ENCODE measurements at regions not wholly inside any gene's neighbourhood (a gene's known extent, or its start where the extent isn't known, plus 50 kb on each side); places are given as distances from the start of the nearest gene placed in this dataset.

GRCh38 chr9:129462360-129462759, 158.5 kb downstream of the C9orf50 start:
- 95% methylated on average over 15 of the region's 15 CpGs for WGBS
- Histone ChIP-seq H3K27ac (ENCODE audit: low read length) (no peak overlapping the region), H3K4me1 (ENCODE audit: control insufficient read depth, insufficient read depth, low read length) (peaks cover 17% of the 10 kb centered on the region), H3K27me3 (ENCODE audit: control insufficient read depth, insufficient read depth) (no peaks in the 10 kb centered on the region), H3K4me3 (ENCODE audit: low read length) (no peak overlapping the region), H3K9me3 (ENCODE audit: control insufficient read depth, low read length) (no peaks in the 10 kb centered on the region)
- DNase-seq (no peak), ATAC-seq (no peak)
- intact Hi-C loops (cut with DNase I) = no loop called here

DNA sequence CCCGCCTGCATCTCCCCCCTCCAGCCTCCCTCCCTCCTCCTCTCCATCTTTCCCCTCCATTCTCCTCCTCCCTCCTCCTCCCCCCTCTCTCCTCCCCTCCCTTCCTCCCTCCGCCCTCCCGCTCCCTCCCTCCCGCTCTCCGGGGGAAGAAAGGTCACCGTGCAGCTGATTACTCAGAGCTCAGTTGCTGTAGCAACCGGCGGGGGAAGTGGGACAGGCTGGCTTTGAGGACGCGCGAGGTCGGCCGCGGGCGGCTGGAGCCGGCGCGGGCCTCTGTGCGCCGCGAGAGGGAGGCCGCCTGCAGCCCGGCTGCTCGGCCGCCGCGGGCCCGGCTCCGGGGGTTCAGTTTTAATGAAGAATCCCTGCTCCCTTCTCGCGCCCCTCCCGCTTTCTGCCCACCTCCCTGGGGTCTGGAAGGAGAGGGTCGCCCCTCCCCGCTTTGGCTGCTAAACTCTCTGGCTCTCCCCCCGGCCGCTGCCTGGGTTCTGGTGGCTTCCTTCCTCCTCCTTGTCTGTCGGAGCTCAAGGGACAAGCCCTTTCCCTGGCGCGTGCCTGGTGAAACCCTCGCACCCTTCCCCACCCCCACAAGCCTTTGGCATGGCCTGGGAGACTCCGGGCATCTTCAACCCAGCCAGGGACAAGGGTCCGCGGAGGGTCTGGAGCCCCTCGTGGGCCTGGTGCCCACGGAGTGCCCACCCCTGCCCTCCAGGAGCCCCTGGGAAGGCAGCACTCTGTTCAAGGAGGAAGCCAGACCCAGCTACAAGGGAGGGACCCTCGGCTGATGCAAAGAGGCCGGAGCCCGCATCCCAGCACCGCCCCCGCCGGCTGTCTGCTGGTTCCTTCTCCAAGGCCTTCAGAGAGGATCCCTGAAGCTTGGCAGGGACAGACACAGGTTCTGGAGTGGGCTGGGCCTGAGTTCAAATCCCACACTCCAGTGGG, 160.3 kb downstream of the C9orf50 start:
- DNase-seq (peak; percentile 98), ATAC-seq (peak; percentile 93 to 95)
- peak overlapping the region; percentile 98 for H3K27ac ChIP-seq (ENCODE audit: low read length)
- 2% methylated on average over 48 of the region's 51 CpGs for WGBS
- no peaks in the 10 kb centered on the region for H3K27me3 ChIP-seq (ENCODE audit: control insufficient read depth, insufficient read depth)
- H3K4me3 ChIP-seq (ENCODE audit: low read length) = peak overlapping the region; percentile 30
- intact Hi-C loops (cut with DNase I) = no loop called here
- H3K9me3 ChIP-seq (ENCODE audit: control insufficient read depth, low read length) = no peaks in the 10 kb centered on the region
- peaks cover 17% of the 10 kb centered on the region for H3K4me1 ChIP-seq (ENCODE audit: control insufficient read depth, insufficient read depth, low read length)

DNA sequence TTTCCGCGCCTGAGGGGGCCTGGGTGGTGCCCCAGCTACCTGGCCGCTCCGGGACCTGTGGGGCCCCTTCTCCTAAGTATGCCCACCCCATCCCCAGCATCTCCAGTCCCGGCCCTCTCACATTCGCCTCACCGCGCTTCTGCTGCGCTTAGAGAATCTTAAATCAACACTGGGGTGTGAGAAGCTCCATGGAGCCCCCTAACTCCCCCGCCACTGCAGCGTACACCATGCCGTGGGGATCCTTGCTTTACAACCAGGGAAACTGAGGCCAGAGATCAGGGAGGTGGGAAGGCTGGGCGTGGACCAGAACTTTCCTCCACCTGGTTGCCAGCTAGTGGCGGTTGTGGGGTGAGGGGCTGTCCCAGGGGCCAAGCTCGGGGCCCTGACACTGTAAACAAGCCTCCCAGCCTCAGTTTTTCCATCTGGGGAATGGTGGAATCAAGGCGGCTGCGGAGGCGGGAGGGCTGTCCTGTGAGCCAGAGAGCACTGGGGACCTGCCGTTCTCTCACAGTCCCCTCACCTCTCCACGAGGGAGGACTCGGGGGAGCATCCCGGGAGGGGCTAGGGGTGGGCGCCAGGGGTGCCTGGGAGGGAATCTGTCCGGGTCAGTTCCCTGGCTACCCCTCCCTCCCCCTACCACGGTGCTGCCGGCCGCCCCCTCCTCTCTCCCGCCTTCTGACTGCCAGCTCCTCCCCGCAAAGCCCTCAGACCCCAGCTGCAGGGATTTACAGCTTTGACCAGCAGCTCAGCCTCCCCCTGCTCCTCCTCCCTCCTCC, 161.2 kb downstream of the C9orf50 start:
- ATAC-seq = peak; percentile 27 to 35
- WGBS = 24% methylated on average over 29 of the region's 29 CpGs
- no peak overlapping the region for H3K4me3 ChIP-seq (ENCODE audit: low read length)

GRCh38 chr9:129458663-129459546, 162.0 kb downstream of the C9orf50 start:
- Histone ChIP-seq H3K4me1 (ENCODE audit: control insufficient read depth, insufficient read depth, low read length) (peaks cover 17% of the 10 kb centered on the region), H3K4me3 (ENCODE audit: low read length) (no peak overlapping the region)
- intact Hi-C loops (cut with DNase I) = no loop called here

More for the DNA sequence above, 161.2 kb downstream of the C9orf50 start:
- H3K27ac ChIP-seq (ENCODE audit: low read length) = peak overlapping the region; percentile 76
- no peak for DNase-seq
- peaks cover 17% of the 10 kb centered on the region for H3K4me1 ChIP-seq (ENCODE audit: control insufficient read depth, insufficient read depth, low read length)
- no peaks in the 10 kb centered on the region for H3K27me3 ChIP-seq (ENCODE audit: control insufficient read depth, insufficient read depth)
- intact Hi-C loops (cut with DNase I) = no loop called here
- no peaks in the 10 kb centered on the region for H3K9me3 ChIP-seq (ENCODE audit: control insufficient read depth, low read length)

DNA sequence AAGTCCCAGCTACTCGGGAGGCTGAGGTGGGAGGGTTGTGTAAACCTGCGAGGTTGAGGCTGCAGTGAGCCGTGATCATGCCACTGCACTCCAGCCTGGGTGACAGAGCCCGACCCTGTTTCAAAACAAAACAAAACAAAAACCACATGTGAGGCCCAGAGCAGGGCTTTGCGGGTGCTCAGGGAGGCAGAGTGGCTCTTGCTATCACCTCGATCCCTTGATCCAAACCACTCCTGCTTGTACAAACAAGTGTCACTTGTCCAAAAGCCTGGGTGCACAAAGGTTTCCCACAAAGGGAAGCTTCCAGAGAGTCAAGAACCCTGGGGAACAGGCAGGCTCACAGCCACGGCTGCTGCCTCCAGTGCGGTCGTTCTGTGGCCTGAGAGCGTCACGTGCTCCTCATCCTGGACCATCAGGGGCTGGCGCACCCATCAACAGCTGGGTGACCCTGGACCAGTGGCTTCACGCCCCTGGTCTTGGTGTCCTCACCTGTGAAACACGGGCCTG, 162.7 kb downstream of the C9orf50 start:
- 36% methylated on average over 14 of the region's 14 CpGs for WGBS
- H3K27ac ChIP-seq (ENCODE audit: low read length) = peak overlapping the region; percentile 76
- no peak overlapping the region for H3K4me3 ChIP-seq (ENCODE audit: low read length)
- peaks cover 17% of the 10 kb centered on the region for H3K4me1 ChIP-seq (ENCODE audit: control insufficient read depth, insufficient read depth, low read length)
- H3K9me3 ChIP-seq (ENCODE audit: control insufficient read depth, low read length) = no peaks in the 10 kb centered on the region
- ATAC-seq (no peak), DNase-seq (peak in 2 of 3 donors; percentile 72 to 76)
- intact Hi-C loops (cut with DNase I) = no loop called here
- H3K27me3 ChIP-seq (ENCODE audit: control insufficient read depth, insufficient read depth) = no peaks in the 10 kb centered on the region

More at GRCh38 chr9:129458663-129459546, 162.0 kb downstream of the C9orf50 start:
- Histone ChIP-seq H3K9me3 (ENCODE audit: control insufficient read depth, low read length) (no peaks in the 10 kb centered on the region), H3K27me3 (ENCODE audit: control insufficient read depth, insufficient read depth) (no peaks in the 10 kb centered on the region), H3K27ac (ENCODE audit: low read length) (peak overlapping the region; percentile 76)
- 32% methylated on average over 29 of the region's 29 CpGs for WGBS
- ATAC-seq (peak; percentile 7 to 42), DNase-seq (peak; percentile 68 to 90 (median 83))

- Histone ChIP-seq H3K27ac (ENCODE audit: low read length) (no peak overlapping the region), H3K4me3 (ENCODE audit: low read length) (no peak overlapping the region), H3K27me3 (ENCODE audit: control insufficient read depth, insufficient read depth) (no peaks in the 10 kb centered on the region), H3K4me1 (ENCODE audit: control insufficient read depth, insufficient read depth, low read length) (peaks cover 17% of the 10 kb centered on the region), H3K9me3 (ENCODE audit: control insufficient read depth, low read length) (no peaks in the 10 kb centered on the region)
- ATAC-seq (no peak), DNase-seq (no peak)
- intact Hi-C loops (cut with DNase I) = no loop called here
- 96% methylated on average over 6 of the region's 6 CpGs for WGBS
Observed at GRCh38 chr9:129457325-129457779, 163.5 kb downstream of the C9orf50 start.

DNA sequence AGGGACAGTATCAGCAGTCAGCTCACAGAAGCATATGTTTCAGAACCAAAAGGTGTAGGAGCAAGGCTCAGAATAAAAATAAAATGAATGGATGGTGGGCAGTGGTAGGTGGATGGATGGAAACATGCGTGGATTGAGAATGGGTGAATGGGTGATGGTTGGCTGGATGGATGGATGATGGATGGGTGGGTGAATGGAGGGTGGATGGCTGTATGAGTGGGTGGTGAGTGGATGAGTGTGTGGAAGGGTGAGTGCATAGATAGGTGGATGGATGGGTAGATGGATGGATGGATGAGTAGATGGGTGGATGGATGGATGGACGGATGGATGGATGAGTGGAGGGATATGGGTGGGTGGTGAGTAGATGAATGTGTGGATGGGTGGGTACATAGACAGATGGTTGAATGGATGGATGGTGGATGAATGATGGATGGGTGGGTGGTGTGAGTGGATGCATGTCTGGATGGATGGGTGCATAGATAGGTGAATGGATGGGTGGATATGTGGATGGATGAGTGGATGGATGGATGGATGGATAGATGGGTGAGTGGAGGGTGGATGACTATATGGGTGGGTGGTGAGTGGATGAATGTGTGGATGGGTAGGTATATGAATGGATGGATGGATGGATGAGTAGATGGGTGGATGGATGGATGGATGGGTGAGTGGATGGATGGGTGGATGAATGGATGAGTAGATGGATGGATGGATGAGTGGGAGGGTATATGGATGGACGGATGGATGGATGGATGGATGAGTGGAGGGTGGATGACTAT, 164.2 kb downstream of the C9orf50 start:
- H3K4me3 ChIP-seq (ENCODE audit: low read length) = no peak overlapping the region
- DNase-seq (no peak), ATAC-seq (no peak)
- no peak overlapping the region for H3K27ac ChIP-seq (ENCODE audit: low read length)
- H3K4me1 ChIP-seq (ENCODE audit: control insufficient read depth, insufficient read depth, low read length) = peaks cover 21% of the 10 kb centered on the region
- intact Hi-C loops (cut with DNase I) = no loop called here
- H3K27me3 ChIP-seq (ENCODE audit: control insufficient read depth, insufficient read depth) = no peaks in the 10 kb centered on the region
- 96% methylated on average over 3 of the region's 3 CpGs for WGBS
- H3K9me3 ChIP-seq (ENCODE audit: control insufficient read depth, low read length) = no peaks in the 10 kb centered on the region

- H3K27ac ChIP-seq (ENCODE audit: low read length) = no peak overlapping the region
- no peak overlapping the region for H3K4me3 ChIP-seq (ENCODE audit: low read length)
- H3K9me3 ChIP-seq (ENCODE audit: control insufficient read depth, low read length) = no peaks in the 10 kb centered on the region
- 61% methylated on average over 20 of the region's 20 CpGs for WGBS
- H3K27me3 ChIP-seq (ENCODE audit: control insufficient read depth, insufficient read depth) = no peaks in the 10 kb centered on the region
- no peak for DNase-seq
- intact Hi-C loops (cut with DNase I) = no loop called here
- ATAC-seq = no peak
- peaks cover 14% of the 10 kb centered on the region for H3K4me1 ChIP-seq (ENCODE audit: control insufficient read depth, insufficient read depth, low read length)
Observed at GRCh38 chr9:129455151-129455995, 165.5 kb downstream of the C9orf50 start.

DNA sequence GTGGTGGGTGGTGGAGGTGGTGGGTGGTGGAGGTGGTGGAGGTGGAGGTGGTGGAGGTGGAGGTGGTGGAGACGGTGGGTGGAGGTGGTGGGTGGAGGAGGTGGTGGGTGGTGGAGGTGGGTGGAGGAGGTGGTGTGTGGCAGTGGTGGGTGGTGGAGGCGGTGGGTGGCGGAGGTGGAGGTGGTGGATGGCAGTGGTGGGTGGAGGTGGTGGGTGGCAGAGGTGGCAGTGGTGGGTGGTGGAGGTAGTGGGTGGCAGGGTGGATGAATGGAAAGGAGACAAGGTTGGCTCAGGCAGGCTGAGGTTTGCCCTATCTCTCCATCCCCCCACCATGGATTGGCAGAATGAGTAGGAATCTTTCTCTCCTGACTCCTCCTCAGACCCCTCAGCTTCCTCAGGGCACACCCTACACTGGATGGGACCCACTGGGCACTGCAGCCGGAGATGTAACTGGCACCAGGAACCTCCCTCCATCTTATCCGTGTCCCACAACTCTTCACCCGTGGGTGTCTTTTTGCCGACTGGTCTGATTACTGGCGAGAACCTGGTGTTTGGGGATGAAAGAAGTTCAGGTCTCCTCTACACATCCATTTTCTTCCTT, 166.3 kb downstream of the C9orf50 start:
- peaks cover 10% of the 10 kb centered on the region for H3K4me1 ChIP-seq (ENCODE audit: control insufficient read depth, insufficient read depth, low read length)
- DNase-seq (no peak), ATAC-seq (no peak)
- intact Hi-C loops (cut with DNase I) = no loop called here
- H3K27me3 ChIP-seq (ENCODE audit: control insufficient read depth, insufficient read depth) = no peaks in the 10 kb centered on the region
- H3K9me3 ChIP-seq (ENCODE audit: control insufficient read depth, low read length) = no peaks in the 10 kb centered on the region
- no peak overlapping the region for H3K4me3 ChIP-seq (ENCODE audit: low read length)
- WGBS = 92% methylated on average over 8 of the region's 8 CpGs
- H3K27ac ChIP-seq (ENCODE audit: low read length) = no peak overlapping the region

All from right cardiac atrium (tissue), 5 donors.